Pulmonary artery endothelial cell (primary cell): ENCODE measurements at regions not wholly inside any gene's neighbourhood (a gene's known extent, or its start where the extent isn't known, plus 50 kb on each side); places are given as distances from the start of the nearest gene placed in this dataset.
"Not testable (repeated sequence)": the region's sequence is repeated elsewhere in the genome, so short reads cannot be mapped to it uniquely, and the experiment has no call there.

ENCODE experiments used
- DNase-seq: peaks from one replicate; pipeline ENCODE4 v3.0.0-alpha.2; 2011; ENCODE audit warnings: low read depth, low spot score

DNA sequence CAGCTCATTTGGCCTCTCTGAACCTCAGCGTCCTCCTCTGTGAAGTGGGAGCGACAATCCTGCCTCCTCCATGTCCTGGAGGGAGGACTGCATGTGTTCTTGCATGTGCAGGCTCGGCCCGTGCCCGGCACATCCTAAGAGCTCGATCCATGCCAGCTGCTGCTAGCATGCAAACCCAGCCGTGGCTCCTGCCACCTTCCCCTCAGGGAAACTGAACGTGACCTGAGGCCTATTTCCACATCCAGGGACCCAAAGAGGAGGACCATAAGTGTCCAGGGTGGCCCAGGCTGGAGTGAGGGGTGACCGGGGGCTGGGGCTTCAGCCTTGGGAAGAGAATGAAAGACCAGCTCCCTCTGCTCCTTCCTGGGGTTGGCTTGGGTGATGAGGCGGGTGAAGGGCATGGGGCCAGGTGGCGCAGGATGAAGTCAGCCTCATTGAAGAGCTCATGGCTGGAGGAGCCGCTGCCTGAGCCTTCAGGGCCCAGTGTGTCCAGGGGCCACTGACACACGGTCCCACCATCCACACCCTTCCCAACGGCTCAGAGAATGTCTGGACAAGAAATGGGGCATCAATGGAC, 115.7 kb upstream of the AKAP13 start:
- not testable (repeated sequence) for DNase-seq

DNA sequence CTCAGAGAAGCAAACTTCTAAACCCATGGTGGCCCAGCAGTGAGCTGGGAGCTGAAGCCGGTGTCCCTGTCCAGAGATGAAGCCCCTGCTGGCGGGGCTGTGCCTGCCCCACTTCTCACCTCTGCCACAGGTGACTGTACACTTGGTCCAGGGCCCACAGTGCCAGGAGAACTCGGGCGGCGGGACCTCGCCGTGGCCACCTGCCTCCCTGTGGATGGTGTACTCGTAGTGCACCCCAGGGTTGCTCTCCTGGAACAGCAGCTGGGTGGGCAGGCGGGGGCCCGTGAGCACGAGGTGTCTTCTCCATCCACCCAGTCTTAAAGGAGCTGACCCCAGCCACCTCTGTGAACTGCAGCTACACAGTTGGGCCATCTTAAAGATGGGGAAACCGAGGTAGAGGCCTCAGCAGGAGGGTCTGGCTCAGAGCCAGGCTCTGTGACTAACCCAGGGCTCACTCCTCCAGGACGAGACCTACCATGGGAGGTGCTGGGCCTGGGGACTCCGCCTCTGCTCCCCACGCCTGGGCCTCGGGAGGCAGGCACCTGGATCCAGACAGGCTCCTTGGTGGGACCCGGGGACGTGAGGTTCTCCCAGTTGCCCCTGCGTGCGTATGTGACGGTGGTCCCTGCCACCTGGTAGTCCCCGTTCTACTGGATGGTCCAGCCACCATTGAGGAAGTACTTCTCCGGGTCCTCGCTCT, 113.1 kb upstream of the AKAP13 start:
- not testable (repeated sequence) for DNase-seq

DNA sequence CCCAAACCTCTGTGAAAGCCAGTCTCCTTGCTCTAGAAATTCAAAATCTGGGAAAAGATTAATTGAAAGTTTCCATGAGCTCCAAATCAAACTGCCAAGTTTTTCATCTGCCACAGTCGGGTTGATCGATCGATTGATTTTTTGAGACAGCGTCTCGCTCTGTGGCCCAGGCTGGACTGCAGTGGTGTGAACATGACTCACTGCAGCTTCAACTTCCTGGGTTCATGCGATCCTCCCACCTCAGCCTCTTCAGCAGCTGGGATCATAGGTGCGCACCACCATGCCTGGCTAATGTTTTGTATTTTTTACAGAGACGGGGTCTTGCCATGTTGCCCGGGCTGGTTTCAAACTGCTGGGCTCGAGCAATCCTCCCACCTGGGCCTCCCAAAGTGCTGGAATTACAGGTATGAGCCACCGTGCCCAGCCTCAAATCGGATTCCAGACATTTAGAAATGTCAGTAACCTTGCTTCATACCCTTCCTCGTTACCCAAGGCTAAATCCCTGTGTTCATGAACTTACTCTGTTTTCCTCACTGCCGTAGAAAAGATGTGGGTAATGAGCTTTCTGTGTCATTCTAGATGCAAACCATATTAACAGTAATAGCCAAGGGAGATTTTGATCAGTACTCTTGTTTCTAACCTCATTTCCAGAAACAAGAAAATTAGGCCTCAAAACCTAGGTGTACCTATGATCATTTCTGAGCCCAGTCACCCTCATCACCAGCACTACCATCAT, 105.9 kb upstream of the AKAP13 start:
- no peak for DNase-seq

DNA sequence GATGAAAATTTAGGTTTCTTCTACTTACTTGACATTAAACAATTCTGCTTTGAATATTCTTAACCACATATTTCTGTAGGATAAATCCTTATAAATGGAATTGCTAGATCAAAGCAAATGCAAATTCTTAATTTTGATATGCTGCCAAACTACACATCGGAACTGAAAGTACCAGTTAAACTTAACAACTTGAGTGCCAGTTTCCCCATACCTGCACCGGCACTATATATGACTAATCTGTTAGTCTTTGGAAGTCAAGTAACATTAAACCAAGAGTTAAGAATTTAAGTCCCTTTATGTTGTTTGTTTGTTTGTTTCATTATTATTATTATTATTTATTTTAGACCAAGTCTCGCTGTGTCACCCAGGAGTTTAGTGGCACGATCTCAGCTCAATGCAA, 103.9 kb upstream of the AKAP13 start:
- DNase-seq: no peak

DNA sequence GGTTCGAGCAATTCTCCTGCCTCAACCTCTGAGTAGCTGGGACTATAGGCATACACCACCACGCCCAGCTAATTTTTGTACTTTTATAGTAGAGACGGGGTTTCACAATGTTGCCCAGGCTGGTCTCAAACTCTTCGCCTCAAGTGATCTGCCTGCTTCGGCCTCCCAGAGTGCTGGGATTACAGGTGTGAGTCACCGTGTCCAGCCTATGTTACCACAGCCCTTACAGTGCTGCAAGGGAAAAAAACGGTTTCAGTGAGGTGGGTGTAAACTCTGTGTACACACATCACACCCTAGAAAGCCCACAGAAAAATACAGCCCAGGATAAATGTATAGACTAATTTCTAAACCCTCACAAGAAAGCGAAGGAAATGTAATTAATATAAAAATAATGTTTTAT, 103.5 kb upstream of the AKAP13 start:
- no peak for DNase-seq

DNA sequence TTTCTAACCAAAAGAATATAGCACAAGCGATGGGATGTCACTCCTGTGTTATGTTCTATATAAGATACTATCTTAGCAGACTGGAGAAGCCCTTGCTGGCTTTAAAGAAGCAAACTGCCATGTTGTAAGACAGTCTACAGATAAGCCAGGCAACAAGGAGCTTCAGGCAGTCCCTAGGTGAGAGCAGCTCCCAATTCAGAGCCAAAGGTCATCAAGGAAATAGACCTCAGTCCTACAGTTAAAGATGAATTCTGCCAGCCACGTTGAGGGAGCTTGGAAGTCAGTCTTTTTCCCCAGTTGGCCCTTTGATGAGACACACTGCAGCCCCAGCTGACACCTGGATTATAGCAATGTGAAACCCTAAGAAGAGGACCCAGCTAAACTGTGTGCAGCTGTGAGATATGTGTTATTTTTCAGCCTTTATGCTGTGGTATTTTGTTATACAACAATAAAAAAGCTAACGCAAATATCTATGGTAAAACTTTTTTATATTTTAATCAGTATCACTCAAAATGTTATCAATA, 102.5 kb upstream of the AKAP13 start:
- no peak for DNase-seq

DNA sequence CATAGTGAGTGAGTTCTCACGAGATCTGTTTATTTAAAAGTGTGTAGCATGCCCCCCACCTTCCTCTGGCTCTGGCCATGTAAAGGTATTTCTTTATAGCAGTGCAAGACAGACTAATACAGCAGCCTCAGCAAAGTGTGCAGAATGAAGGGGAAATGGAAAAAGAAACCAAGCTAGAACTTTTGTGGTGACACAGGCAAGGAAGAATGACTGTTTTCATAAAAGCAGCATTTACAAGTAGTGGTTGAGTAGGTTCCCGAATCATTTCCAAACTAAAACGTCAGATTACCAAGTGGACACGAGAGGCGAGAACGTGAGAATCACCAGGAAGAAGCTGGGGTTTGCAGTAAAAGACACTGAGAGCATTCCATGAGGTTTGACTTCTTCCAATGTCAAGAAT, 100.2 kb upstream of the AKAP13 start:
- no peak for DNase-seq

DNA sequence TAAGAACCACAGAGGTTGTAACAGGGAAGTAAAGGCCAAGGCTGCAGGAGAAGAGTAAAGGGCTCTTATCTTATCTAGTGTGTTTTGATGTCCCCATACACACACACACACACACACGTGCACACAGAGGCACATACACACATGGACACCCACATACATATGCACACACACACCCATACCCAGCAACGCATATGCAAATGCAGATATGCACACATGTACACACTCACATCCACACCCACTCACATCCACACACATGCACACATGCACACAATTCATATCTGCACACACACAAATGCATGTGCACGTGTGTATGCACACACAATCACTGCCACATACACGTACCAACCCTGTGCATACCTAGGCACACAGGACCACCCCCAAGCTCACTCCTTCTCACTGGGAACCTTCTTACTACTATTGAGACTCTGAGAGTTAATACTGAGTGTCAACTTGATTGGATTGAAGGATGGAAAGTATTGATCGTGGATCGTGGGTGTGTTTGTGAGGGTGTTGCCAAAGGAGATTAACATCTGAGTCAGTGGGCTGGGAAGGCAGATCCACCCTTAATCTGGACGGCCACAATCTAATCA, 99.0 kb upstream of the AKAP13 start:
- DNase-seq: no peak

DNA sequence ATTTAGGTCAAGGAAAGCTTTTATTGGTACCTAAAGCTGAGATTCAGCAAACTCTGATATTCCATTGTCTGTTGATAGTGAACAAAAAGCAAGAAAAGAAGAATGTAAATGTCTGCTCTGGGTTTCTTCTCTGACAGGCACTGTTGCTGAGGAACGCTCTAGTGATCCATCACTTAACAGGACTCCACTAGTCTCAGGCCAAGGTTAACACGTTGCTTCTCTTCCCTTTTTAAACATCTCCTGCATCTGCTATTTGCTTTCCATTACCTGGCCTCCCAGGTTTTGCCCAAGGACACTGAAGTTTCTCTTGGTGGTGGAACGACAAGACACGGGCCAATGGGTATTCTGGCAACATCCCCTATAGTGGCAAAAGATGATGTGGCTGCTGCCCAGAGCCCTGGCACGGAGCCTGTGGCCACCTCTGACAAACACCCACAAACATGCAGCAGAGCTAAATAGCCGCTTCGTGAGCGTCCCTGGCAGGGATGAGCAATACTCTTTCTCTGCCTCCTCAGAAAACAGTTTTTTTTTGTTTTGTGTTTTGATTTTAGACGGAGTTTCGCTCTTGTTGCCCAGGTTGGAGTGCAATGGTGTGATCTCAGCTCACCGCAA, 97.8 kb upstream of the AKAP13 start:
- no peak for DNase-seq

DNA sequence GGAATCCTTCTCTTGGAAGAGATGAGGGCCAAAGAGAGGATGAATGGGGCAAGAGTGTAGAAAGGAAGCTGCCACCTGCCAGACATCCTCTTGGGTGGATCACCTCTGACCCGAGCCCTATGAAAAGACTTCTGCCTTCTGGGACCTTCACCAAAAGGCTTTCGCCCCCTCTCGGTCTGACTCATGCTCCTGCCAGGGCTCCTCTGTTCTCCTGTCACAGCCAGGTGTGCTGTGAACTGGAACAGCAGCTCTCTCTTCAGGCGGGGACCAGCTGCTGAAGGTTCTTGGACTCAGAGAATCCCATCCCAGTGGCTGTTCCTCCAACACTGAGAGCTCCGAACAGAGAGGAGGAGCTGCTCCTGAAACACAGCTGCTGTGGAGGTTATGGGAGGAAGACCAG, 96.6 kb upstream of the AKAP13 start:
- not testable (repeated sequence) for DNase-seq

DNA sequence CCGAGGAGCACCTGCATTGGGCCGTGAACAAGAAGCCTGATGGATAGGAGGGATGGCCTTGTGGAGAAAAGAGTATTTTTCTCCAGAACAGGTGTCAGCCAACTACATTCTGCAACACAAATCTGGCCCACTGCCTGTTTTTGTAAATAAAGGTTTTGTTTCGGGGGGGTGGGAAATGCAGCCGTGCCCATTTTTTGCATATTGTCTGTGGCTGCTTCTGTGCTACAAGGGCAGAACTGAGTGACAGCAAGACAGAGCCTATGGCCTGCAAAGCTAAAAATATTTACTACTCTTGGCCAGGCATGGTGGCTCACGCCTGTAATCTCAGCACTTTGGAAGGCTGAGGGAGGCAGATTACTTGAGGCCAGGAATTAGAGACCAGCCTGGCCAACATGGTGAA, 95.9 kb upstream of the AKAP13 start:
- no peak for DNase-seq

DNA sequence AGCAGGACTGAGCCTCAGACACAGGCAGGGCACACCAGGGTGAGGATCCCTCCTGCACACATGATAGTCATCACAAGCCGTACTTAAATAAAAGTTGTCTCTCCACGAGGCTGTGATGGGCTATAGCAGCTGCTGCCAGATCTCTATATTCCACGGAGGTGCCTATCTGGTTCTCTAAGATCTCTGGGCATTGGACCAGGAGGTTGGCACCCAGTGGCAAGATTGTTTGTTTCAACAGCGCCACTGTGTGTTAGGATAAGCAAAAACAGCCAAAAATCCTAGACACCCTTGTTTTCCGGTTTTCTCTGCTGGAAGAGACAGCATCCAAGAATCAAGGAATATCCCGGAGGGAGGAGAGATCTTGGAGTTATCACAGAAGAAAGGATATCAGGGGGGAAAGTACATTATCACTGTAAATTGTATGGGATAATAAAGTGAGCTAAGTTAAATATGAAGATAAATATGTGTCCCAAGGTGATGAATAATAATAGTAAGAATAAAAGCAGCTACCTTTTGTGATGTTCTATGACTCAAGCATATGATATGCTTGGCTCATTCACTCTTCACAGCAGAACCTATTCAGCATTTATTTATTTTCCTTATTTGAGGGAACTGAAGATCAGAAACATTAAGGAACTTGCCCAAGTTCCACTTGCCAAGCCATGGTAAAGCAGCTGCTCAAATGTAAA, 90.6 kb upstream of the AKAP13 start:
- no peak for DNase-seq

DNA sequence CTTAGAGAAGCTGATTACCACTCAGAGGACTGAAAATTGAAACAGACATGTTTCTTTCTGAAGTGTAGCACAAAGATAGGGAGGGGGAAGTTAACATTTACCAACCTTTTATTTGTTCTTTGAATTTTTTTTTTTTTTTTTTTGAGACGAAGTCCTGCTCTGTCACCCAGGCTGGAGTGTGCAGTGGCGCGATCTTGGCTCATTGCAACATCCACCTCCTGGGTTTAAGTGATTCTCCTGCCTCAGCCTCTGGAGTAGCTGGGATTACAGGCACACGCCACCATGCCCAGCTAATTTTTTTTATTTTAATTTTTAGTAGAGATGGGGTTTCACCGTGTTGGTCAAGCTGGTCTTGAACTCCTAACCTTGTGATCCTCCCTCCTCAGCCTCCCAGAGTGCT, 87.8 kb upstream of the AKAP13 start:
- DNase-seq: not testable (repeated sequence)

DNA sequence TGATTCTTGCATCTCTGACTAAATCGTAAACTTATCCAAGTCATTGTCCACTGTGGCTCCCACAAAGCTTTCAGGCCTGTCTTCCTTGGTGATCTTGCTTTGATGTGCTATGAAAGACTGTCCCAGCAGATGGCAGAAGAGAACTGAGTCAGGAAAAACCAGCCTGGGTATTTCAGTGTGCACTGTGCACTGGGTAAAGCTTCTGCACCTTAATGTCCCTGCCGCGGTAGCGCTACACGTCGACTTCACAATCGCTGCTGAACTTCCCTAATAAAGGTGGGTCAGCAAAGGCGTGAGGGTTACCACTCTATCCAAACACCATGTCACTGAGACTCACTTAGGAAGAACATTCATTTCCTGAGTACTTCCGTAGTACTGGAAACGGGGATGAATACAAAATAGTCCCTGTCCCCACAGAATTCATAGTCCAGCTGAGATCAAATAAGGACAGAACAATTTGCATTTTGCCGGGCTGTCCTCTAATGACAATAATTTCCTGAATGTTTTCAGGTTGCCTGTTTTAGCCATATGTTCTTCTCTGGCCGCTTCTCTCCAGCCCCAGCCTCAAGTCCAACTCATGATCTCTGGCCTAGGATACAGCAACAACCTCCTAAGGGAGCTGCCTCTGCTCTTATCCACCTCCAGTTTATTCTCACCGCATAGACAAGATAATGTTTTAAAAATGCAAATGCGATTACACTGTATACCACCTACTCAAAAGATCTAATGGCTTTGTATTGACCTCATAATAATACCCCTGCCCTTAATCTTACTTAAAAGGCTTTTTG, 83.6 kb upstream of the AKAP13 start:
- DNase-seq: peak; percentile 30

DNA sequence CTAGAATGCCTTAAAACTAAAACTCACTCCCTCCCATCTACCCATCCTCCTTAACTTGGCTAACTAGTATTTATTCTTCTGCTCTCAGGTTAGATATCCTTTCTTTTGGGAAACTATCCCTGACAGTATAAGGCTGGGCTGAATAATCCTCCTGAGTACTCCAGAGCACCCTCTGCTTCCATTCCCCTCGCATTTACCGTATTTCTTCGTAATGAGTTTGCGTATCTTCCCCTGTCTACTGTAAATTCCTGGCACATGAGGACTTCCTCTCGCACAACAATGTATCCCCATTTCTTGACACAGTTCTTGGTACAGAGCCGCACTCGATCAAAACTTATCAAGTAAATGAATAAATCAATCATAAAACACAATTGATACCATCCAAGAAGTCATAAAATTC, 82.9 kb upstream of the AKAP13 start:
- no peak for DNase-seq

DNA sequence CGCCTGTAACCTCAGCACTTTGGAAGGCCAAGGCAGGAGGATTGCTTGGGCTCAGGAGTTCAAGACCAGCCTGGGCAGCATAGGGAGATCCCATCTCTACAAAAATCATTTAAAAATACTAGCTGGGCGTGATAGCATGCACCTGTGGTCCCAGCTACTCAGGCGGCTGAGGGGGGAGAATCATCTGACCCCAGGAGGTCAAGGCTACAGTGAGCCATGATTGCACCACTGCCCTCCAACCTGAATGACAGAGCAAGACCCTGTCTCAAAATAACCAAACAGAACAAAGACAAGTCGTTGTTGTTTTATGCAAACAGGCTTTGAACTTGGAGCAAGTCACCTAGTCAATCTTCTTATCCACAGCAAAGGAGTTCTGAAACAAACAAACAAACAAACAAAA, 82.0 kb upstream of the AKAP13 start:
- DNase-seq: no peak

DNA sequence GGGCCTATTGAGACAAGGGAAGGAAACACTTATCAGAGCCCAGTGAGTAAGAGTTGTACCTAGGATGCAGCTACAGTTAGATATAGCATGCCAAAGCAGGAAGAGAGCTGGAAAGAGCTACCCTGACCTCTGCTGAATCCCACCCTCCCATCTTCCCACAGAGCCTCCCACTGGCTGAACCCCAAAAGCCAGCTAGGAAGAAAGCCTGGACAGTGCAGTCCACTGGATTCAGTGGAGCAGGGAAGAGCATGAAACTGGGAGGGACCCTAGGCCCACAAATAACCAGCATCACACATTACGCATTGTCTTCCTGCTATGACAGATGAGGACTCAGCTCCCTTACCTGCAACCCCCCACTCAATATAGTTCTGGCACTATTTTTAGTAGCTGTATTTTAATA, 81.5 kb upstream of the AKAP13 start:
- no peak for DNase-seq

DNA sequence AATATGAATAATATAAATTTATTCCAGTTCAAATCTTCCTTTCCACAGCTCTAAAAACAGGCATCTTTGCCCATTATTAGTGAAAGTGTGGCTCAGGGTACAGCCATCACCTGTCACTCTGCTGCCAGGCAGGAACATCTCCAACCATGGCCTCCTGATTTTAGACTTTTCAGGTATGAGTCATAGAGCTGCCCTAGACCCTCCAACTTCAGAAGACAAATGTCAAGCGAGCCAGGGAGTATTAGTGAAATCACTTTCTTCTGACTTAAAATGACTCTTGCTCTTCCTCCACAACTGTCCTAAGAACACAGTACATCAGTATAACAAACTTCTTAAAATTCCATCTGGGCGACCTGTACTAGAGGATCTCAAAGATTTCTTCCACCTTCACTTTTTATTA, 78.1 kb upstream of the AKAP13 start:
- no peak for DNase-seq

DNA sequence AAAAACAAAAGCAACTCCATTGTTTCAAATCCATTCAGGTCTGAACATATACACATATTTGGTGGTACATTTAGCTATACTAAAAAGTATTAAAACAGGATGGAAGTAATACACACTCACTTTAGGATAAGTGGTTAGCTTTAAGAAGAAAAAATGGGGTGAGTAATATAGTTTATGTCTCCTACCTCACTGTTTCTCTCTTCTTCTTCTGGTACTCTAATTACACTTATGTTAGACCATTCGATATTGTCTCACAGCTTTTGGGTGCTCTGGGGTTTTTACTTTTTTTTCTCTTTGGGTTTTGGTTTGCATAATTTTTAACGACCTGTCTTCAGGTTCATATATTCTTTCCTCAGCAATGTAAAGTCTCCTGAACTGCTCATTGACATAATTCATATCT, 75.4 kb upstream of the AKAP13 start:
- no peak for DNase-seq

DNA sequence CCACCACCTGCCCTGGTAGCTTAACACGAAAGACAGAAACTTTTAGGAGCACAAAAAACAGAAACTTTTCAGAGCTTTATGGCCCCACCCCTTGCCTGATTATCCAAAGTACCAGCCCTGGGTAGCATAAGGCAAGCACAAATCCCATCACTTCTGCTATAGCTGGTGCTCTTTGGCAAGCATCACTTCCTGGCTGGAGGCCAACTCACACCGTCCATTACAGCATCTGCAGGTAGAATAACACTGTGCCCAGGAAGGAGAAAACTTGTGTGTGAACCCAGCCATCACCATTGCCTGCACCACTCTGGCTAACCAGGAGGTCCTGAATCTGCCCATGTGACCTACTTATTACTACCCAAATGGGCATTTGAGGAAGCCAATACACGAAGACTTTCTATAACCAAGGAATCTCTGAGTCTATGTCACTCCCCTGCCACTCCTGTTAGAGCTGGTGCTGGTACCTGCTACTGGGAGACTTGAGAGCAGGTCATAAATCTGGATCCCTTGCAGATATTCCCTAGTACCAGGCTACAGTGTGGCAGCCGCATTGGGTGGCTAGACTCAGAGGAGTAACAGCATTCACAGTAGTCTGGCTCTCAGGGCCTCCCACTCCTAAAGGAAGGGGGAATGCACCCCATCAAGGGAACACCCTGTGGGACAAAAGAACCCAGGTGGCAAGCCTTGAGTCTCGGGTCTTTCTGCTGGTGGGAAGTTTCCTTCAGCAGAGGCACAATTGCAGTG, 73.3 kb upstream of the AKAP13 start:
- no peak for DNase-seq
